H1 (cell line): ENCODE measurements at regions not wholly inside any gene's neighbourhood (a gene's known extent, or its start where the extent isn't known, plus 50 kb on each side); places are given as distances from the start of the nearest gene placed in this dataset.

Source experiments
- CTCF ChIA-PET: fragments of 300-600 bp; sonication (Branson Sonifier 250); formaldehyde crosslinking; loops from one replicate; lab custom pipeline; 2021; ENCODE audit not compliant: partially characterized antibody; lab: Charles Lee
- POLR2A ChIA-PET: fragments of 300-600 bp; sonication (Branson Sonifier 250); formaldehyde crosslinking; loops from one replicate; lab custom pipeline; 2021; ENCODE audit warnings: inconsistent platforms; ENCODE audit not compliant: partially characterized antibody; lab: Charles Lee
- DNase-seq, 2 experiments: peaks; one replicate each; pipeline versions ENCODE4 v3.0.0 to v3.0.0-alpha.2; 2010 to 2022; ENCODE audit warnings: low spot score in 2 of 2, low read depth in 1 of 2, mixed read lengths in 1 of 2
- FAIRE-seq: peaks from 2 replicates; lab custom pipeline; 2011; peaks lifted over from hg19 to GRCh38; lab: Jason Lieb, UNC
- H2AFZ ChIP-seq: 2 replicates; pipeline ENCODE4 v1.8.1; 2012; ENCODE audit warnings: low read length, inconsistent platforms
- H2AK5ac ChIP-seq: 2 replicates; pipeline ENCODE4 v1.6.1; 2013; ENCODE audit warnings: low read depth, low read length
- H2BK120ac ChIP-seq: replicated peaks from 2 replicates; pipeline ENCODE3; 2013; ENCODE audit warnings: low read depth, low read length, inconsistent platforms
- H2BK12ac ChIP-seq: 2 replicates; pipeline ENCODE4 v1.6.1; 2013; ENCODE audit warnings: low read depth, low read length
- H2BK15ac ChIP-seq: 2 replicates; pipeline ENCODE4 v1.6.1; 2013; ENCODE audit warnings: low read length
- H2BK20ac ChIP-seq: 2 replicates; pipeline ENCODE4 v1.6.1; 2013; ENCODE audit warnings: low read length
- H2BK5ac ChIP-seq: 2 replicates; pipeline ENCODE4 v1.6.1; 2013; ENCODE audit warnings: low read depth, low read length
- H3K14ac ChIP-seq: 2 replicates; pipeline ENCODE4 v1.6.1; 2013; ENCODE audit warnings: inconsistent platforms; ENCODE audit not compliant: insufficient read length
- H3K18ac ChIP-seq: 2 replicates; pipeline ENCODE4 v1.6.1; 2013; ENCODE audit warnings: low read length; ENCODE audit errors: extremely low read depth
- H3K23ac ChIP-seq: 2 replicates; pipeline ENCODE4 v1.6.1; 2013; ENCODE audit warnings: inconsistent platforms; ENCODE audit not compliant: insufficient read length
- H3K23me2 ChIP-seq: 2 replicates; pipeline ENCODE4 v1.6.1; 2013; ENCODE audit warnings: low read depth, low read length
- H3K27ac ChIP-seq: 2 replicates; pipeline ENCODE4 v1.6.1; 2011; ENCODE audit warnings: low read depth, low read length, inconsistent platforms
- H3K27me3 ChIP-seq, 4 experiments: replicated peaks in 1 of 4; 1 replicate in 1 of 4; 2 replicates in 3 of 4; pipeline versions ENCODE4 v1.6.1 to v1.8.1; 2011 to 2013; ENCODE audit warnings: low read length in 3 of 4, mild to moderate bottlenecking in 3 of 4, inconsistent platforms in 2 of 4, mixed read lengths in 2 of 4, moderate library complexity in 1 of 4; ENCODE audit not compliant: control insufficient read depth in 3 of 4, insufficient read depth in 3 of 4; ENCODE audit errors: extremely low read depth in 1 of 4
- H3K36me3 ChIP-seq, 4 experiments: 2 replicates each; pipeline versions ENCODE4 v1.6.1 to v1.8.1; 2011 to 2013; ENCODE audit warnings: mild to moderate bottlenecking in 4 of 4, low read length in 3 of 4, moderate library complexity in 2 of 4, control low read depth in 1 of 4, inconsistent platforms in 1 of 4; ENCODE audit not compliant: insufficient read depth in 4 of 4, control insufficient read depth in 2 of 4
- H3K4ac ChIP-seq: replicated peaks from 2 replicates; pipeline ENCODE3; 2013; ENCODE audit warnings: low read length, low read depth, mixed read lengths, inconsistent platforms; ENCODE audit not compliant: insufficient read length
- H3K4me1 ChIP-seq, 4 experiments: replicated peaks in 1 of 4; 1 replicate in 1 of 4; 2 replicates in 3 of 4; pipeline versions ENCODE4 v1.6.1 to v1.8.1; 2011 to 2013; ENCODE audit warnings: low read length in 3 of 4, inconsistent platforms in 2 of 4, mixed read lengths in 1 of 4; ENCODE audit not compliant: insufficient read depth in 4 of 4, control insufficient read depth in 3 of 4
- H3K4me2 ChIP-seq, 2 experiments: 2 replicates each; pipeline versions ENCODE4 v1.6.1 to v1.8.1; 2011 to 2013; ENCODE audit warnings: low read depth in 2 of 2, low read length in 2 of 2, control low read depth in 1 of 2, inconsistent platforms in 1 of 2, mild to moderate bottlenecking in 1 of 2; ENCODE audit not compliant: insufficient read depth in 1 of 2
- H3K4me3 ChIP-seq, 4 experiments: fragments of 200-600, 300-600 bp in 1 of 4; sonication (generic), shearing (Covaris generic), sonication (Bioruptor Twin) in 1 of 4; 2 replicates each; pipeline versions ENCODE4 v1.5.1 to v1.8.1; 2011 to 2016; ENCODE audit warnings: low read length in 4 of 4, low read depth in 3 of 4, control low read depth in 2 of 4, inconsistent platforms in 2 of 4, mild to moderate bottlenecking in 2 of 4, mixed read lengths in 1 of 4, moderate library complexity in 1 of 4; ENCODE audit not compliant: insufficient read depth in 2 of 4; ENCODE audit errors: extremely low read depth in 1 of 4
- H3K56ac ChIP-seq: replicated peaks from 2 replicates; pipeline ENCODE3; 2013; ENCODE audit warnings: low read depth, mild to moderate bottlenecking, mixed read lengths, low read length, inconsistent platforms; ENCODE audit not compliant: insufficient read length
- H3K79me1 ChIP-seq: 2 replicates; pipeline ENCODE4 v1.6.1; 2013; ENCODE audit warnings: low read depth, low read length, control low read depth
- H3K79me2 ChIP-seq, 2 experiments: 2 replicates each; pipeline versions ENCODE4 v1.6.1 to v1.8.1; 2012 to 2013; ENCODE audit warnings: low read length in 2 of 2, mild to moderate bottlenecking in 2 of 2, inconsistent platforms in 1 of 2; ENCODE audit not compliant: insufficient read depth in 2 of 2, control insufficient read depth in 1 of 2
- H3K9ac ChIP-seq, 4 experiments: replicated peaks in 1 of 4; 1 replicate in 1 of 4; 2 replicates in 3 of 4; pipeline versions ENCODE4 v1.6.1 to v1.8.1; 2011 to 2013; ENCODE audit warnings: low read depth in 3 of 4, low read length in 3 of 4, control low read depth in 2 of 4, mild to moderate bottlenecking in 2 of 4, moderate library complexity in 2 of 4, inconsistent platforms in 1 of 4; ENCODE audit errors: extremely low read depth in 1 of 4
- H3K9me3 ChIP-seq, 2 experiments: 2 replicates each; pipeline versions ENCODE4 v1.6.1 to v1.8.1; 2012 to 2013; ENCODE audit warnings: mild to moderate bottlenecking in 2 of 2, moderate library complexity in 2 of 2, control low read depth in 1 of 2, inconsistent platforms in 1 of 2, low read depth in 1 of 2, low read length in 1 of 2, mixed read lengths in 1 of 2; ENCODE audit not compliant: insufficient read depth in 2 of 2
- H4K20me1 ChIP-seq, 2 experiments: replicated peaks in 1 of 2; 2 replicates each; pipeline versions ENCODE3 to v1.8.1; 2011 to 2013; ENCODE audit warnings: inconsistent platforms in 2 of 2, low read length in 2 of 2, mild to moderate bottlenecking in 1 of 2; ENCODE audit not compliant: insufficient read depth in 2 of 2, control insufficient read depth in 1 of 2
- H4K5ac ChIP-seq: 2 replicates; pipeline ENCODE4 v1.6.1; 2013; ENCODE audit warnings: low read length, low read depth, mixed read lengths, inconsistent platforms; ENCODE audit not compliant: insufficient read length
- H4K8ac ChIP-seq: 2 replicates; pipeline ENCODE4 v1.8.0; 2013; ENCODE audit warnings: mild to moderate bottlenecking, moderate library complexity, low read length, inconsistent platforms; ENCODE audit not compliant: insufficient read depth; ENCODE audit errors: extremely low read depth
- H4K91ac ChIP-seq: replicated peaks from 2 replicates; pipeline ENCODE3; 2013; ENCODE audit warnings: low read length, mixed read lengths, inconsistent platforms; ENCODE audit not compliant: insufficient read length
- CEBPB ChIP-seq: IDR thresholded peaks from 2 replicates; pipeline ENCODE4 v1.6.1; 2012; ENCODE audit warnings: low read depth, low read length
- CHD1 ChIP-seq: IDR thresholded peaks from 2 replicates; pipeline ENCODE4 v1.6.1; 2012; ENCODE audit warnings: low read depth, low read length, improper control_type of control experiment
- SP1 ChIP-seq: IDR thresholded peaks from 2 replicates; pipeline ENCODE4 v1.6.1; 2011; ENCODE audit warnings: low read depth, low read length
- WGBS, 2 experiments: shearing (Covaris generic) in 1 of 2; methylation state at CpG; one replicate each; pipeline versions ENCODE4 v1.1.6 to v1.1.7; 2013 to 2015; ENCODE audit warnings: low lambda C conversion rate in 2 of 2, mixed read lengths in 2 of 2, inconsistent platforms in 1 of 2, low coverage in 1 of 2, missing lambda C conversion rate in 1 of 2; ENCODE audit not compliant: insufficient replicate concordance in 2 of 2, insufficient coverage in 1 of 2, insufficient read length in 1 of 2; ENCODE audit errors: extremely low coverage in 1 of 2, missing lambda C conversion rate in 1 of 2; 5-methylcytosine and 5-hydroxymethylcytosine counted together

DNA sequence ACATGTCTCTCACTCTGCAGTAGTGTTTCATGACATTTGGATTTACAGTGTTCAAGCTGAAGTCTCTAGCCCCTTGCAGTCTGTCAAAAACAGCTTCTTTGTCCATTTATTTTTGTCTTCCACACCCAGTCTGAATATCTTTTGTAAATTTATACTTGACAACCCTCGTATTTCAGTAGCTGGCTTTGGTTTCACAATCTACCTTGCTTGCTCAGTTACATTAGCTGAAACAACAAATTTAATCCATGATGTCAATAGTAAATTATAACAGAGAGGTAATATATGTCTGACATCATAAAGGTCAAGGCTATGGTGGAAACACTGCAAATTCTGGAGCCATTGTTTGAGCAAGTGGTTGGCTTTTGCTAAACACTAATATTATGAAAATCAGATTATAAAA is 328.7 kb downstream of the MTX2 start:
- ChIA-PET POLR2A (no interaction called here), CTCF (interaction anchor here (0.7 to 2.1 kb wide), 6 partner anchors 42 to 458 kb away, joined by 3 to 7 read pairs (median 4); no protein-coding TSS in a partner anchor)
- Histone ChIP-seq H2AFZ (no peak overlapping the region), H3K23me2 (no peaks in the 10 kb centered on the region), H4K91ac (no peak overlapping the region), H3K27ac (no peak overlapping the region), H3K14ac (no peak overlapping the region), H4K20me1 (no peaks in the 10 kb centered on the region), H4K8ac (no peak overlapping the region), H3K27me3 (peaks cover 0 to 2% (median 0%) of the 10 kb centered on the region in 4 experiments; a peak in 1 of 7 replicates), H3K79me2 (no peaks in the 10 kb centered on the region), H3K36me3 (no peaks in the 10 kb centered on the region), H4K5ac (no peak overlapping the region), H3K4ac (no peak overlapping the region), H3K23ac (no peak overlapping the region), H3K18ac (no peak overlapping the region), H3K4me1 (peaks cover 0 to 6% (median 0%) of the 10 kb centered on the region in 4 experiments; a peak in 2 of 7 replicates), H3K9ac (no peak overlapping the region), H3K4me2 (no peak overlapping the region), H2AK5ac (no peak overlapping the region), H2BK15ac (no peak overlapping the region), H2BK20ac (no peak overlapping the region), H3K9me3 (no peaks in the 10 kb centered on the region), H3K56ac (no peak overlapping the region), H3K79me1 (no peaks in the 10 kb centered on the region), H2BK5ac (no peak overlapping the region), H3K4me3 (no peak overlapping the region), H2BK12ac (no peak overlapping the region), H2BK120ac (no peak overlapping the region)
- 88% methylated on average over 1 of the region's 1 CpG; no CpG with 5 or more reads in 1 of the 2 experiments for WGBS, 2 experiments
- FAIRE-seq = no peak
- no peak for DNase-seq
- TF ChIP-seq CEBPB (no peak), SP1 (no peak), CHD1 (no peak)
